ENCODE measurements at regions not wholly inside any gene's neighbourhood (a gene's known extent, or its start where the extent isn't known, plus 50 kb on each side); places are given as distances from the start of the nearest gene placed in this dataset.

DNA sequence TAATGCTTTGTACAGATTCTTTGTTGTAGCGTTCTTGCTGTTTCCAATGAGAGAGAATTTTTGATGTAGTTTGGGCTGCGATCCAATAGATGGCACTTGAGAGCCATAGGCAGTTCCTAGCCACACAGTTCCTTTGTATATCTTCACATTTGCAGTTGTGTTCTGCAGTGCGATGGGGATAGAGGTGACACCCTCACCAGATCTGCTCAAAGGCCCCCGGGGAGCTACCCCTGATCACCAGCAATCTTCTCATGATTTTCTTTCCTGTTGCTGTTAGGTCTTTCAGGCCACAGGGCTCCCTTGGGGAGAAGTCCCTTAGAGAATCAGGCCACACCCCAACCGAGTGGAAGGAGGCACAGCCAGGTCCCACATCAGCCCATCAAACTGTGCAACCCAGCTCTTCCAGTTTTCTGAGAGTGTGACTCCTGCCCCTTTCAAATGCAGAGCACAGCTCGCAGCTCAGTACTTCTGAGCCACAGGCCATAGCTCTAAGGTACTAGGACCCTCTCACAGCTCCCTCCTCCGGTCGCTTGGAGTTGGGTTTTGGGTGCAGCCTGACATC is 353.7 kb downstream of the SLCO4C1 start:
- H3K4me1 ChIP-seq: no peaks in the 10 kb centered on the region
- H3K4me3 ChIP-seq: no peak overlapping the region
- H3K36me3 ChIP-seq: no peaks in the 10 kb centered on the region
- no peaks in the 10 kb centered on the region for H3K27me3 ChIP-seq
- TF ChIP-seq POLR2A (IDR thresholded peaks at IDR 0.05): no peak
- TF ChIP-seq, protein P1, sequence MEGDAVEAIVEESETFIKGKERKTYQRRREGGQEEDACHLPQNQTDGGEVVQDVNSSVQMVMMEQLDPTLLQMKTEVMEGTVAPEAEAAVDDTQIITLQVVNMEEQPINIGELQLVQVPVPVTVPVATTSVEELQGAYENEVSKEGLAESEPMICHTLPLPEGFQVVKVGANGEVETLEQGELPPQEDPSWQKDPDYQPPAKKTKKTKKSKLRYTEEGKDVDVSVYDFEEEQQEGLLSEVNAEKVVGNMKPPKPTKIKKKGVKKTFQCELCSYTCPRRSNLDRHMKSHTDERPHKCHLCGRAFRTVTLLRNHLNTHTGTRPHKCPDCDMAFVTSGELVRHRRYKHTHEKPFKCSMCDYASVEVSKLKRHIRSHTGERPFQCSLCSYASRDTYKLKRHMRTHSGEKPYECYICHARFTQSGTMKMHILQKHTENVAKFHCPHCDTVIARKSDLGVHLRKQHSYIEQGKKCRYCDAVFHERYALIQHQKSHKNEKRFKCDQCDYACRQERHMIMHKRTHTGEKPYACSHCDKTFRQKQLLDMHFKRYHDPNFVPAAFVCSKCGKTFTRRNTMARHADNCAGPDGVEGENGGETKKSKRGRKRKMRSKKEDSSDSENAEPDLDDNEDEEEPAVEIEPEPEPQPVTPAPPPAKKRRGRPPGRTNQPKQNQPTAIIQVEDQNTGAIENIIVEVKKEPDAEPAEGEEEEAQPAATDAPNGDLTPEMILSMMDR (IDR thresholded peaks at IDR 0.05 in 4 of 5, conservative IDR thresholded peaks at IDR 0.05 in 1 of 5): no peak
- no peaks in the 10 kb centered on the region for H3K9me3 ChIP-seq
- ATAC-seq (no peak), DNase-seq (no peak)
- no peak overlapping the region for H3K27ac ChIP-seq
- in situ Hi-C loops (cut with MboI; ENCODE audit: low sequenced_read_pairs in 4 of 4): no loop called here
- intact Hi-C loops (cut with DNase I; ENCODE audit: low total_unique reads): no loop called here

DNA sequence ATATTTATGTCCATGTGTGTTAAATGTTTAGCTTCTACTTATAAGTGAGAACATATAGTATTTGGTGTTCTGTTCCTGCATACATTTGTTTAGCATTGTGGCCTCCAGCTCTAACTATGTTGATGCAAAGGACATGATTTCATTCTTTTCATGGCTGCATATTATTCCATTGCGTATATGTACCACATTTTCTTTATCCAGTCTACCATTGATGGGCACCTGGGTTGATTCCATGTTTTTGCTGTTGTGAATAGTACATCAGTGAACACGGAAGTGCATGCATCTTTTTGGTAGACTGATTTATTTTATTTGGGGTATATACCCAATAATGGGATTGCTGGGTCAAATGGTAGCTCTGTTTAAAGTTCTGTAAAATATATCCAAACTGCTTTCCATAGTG is 359.0 kb downstream of the SLCO4C1 start:
- Histone ChIP-seq H3K4me3 (no peak overlapping the region), H3K36me3 (no peaks in the 10 kb centered on the region), H3K4me1 (no peaks in the 10 kb centered on the region), H3K27me3 (no peaks in the 10 kb centered on the region), H3K27ac (no peak overlapping the region), H3K9me3 (no peaks in the 10 kb centered on the region)
- TF ChIP-seq, protein P1 (IDR thresholded peaks at IDR 0.05 in 4 of 5, conservative IDR thresholded peaks at IDR 0.05 in 1 of 5): no peak
- TF ChIP-seq POLR2A (IDR thresholded peaks at IDR 0.05): no peak
- DNase-seq (no peak), ATAC-seq (no peak)
- intact Hi-C loops (cut with DNase I; ENCODE audit: low total_unique reads) (no loop called here), in situ Hi-C loops (cut with MboI; ENCODE audit: low sequenced_read_pairs in 4 of 4) (no loop called here)

DNA sequence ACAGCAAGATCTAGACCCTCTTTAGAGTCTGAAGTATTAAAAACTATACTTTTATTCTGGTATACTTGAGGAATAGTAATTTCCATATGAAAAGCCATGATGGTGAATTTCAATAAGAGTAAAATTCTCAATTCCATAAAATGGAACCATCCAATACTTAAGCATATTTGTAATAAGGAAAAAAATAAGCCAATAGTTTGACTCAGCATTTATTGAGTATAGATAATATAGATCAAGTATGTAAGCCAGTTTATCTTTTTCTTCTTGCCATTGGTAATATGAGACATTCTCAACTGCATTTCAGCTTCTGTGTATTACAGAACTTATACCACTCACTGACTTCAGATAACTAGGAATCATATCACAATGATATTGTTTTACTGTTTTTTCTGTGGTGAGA is 361.0 kb downstream of the SLCO4C1 start:
- no peak for ATAC-seq
- no peaks in the 10 kb centered on the region for H3K9me3 ChIP-seq
- no peak for DNase-seq
- H3K36me3 ChIP-seq: no peaks in the 10 kb centered on the region
- in situ Hi-C loops (cut with MboI; ENCODE audit: low sequenced_read_pairs in 4 of 4): no loop called here
- no peaks in the 10 kb centered on the region for H3K27me3 ChIP-seq
- no peaks in the 10 kb centered on the region for H3K4me1 ChIP-seq
- TF ChIP-seq POLR2A (IDR thresholded peaks at IDR 0.05): no peak
- TF ChIP-seq, protein P1 (IDR thresholded peaks at IDR 0.05 in 4 of 5, conservative IDR thresholded peaks at IDR 0.05 in 1 of 5): no peak
- no peak overlapping the region for H3K27ac ChIP-seq
- intact Hi-C loops (cut with DNase I; ENCODE audit: low total_unique reads): no loop called here
- H3K4me3 ChIP-seq: no peak overlapping the region

DNA sequence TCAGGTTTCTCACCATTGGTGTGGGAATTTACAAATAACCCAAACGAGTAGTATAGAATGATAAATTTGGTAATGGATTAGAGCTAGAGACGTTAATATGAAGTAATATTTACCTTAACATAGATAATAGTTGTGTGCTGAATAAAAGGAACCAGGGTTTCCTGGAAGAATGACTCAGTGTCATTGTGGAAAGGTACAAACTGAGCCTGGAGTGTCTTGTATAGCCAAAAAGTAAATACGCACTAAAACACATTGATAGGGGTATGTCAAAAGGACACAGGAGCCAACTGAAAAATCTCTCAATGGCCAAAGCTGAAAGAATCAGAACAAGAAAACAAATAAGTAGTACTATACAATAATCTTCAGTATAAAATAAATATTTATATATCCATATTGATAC is 363.5 kb downstream of the SLCO4C1 start:
- no peak for DNase-seq
- H3K27me3 ChIP-seq: no peaks in the 10 kb centered on the region
- no peak for TF ChIP-seq POLR2A (IDR thresholded peaks at IDR 0.05)
- TF ChIP-seq, protein P1 (IDR thresholded peaks at IDR 0.05 in 4 of 5, conservative IDR thresholded peaks at IDR 0.05 in 1 of 5): no peak
- intact Hi-C loops (cut with DNase I; ENCODE audit: low total_unique reads) (no loop called here), in situ Hi-C loops (cut with MboI; ENCODE audit: low sequenced_read_pairs in 4 of 4) (no loop called here)
- no peaks in the 10 kb centered on the region for H3K36me3 ChIP-seq
- H3K27ac ChIP-seq: no peak overlapping the region
- no peak overlapping the region for H3K4me3 ChIP-seq
- no peaks in the 10 kb centered on the region for H3K4me1 ChIP-seq
- no peaks in the 10 kb centered on the region for H3K9me3 ChIP-seq
- ATAC-seq: no peak

DNA sequence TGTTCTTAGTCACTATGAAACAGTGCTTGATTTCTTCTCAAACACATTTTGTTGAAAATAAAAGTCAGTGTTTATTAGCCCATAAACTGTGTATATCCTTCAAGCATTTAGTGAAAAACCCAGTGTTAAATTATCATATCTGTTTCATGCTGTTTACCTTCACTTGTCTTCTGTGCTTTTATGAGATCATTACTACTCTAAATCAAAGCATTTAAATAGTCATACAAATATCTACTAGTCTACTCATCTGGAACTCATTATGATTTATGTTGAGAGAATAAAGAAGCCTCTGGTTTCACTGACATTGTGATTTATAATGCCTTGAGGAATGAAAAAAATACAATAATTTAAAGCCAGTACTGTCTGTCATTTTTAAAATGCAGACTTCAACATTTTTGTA is 366.5 kb downstream of the SLCO4C1 start:
- in situ Hi-C loops (cut with MboI; ENCODE audit: low sequenced_read_pairs in 4 of 4): no loop called here
- ATAC-seq: no peak

More for the DNA sequence above, 366.5 kb downstream of the SLCO4C1 start:
- Histone ChIP-seq H3K4me1 (no peaks in the 10 kb centered on the region), H3K27ac (no peak overlapping the region), H3K4me3 (no peak overlapping the region), H3K36me3 (no peaks in the 10 kb centered on the region), H3K27me3 (no peaks in the 10 kb centered on the region), H3K9me3 (no peaks in the 10 kb centered on the region)
- intact Hi-C loops (cut with DNase I; ENCODE audit: low total_unique reads): no loop called here
- TF ChIP-seq, protein P1 (IDR thresholded peaks at IDR 0.05 in 4 of 5, conservative IDR thresholded peaks at IDR 0.05 in 1 of 5): no peak
- TF ChIP-seq POLR2A (IDR thresholded peaks at IDR 0.05): no peak
- DNase-seq: no peak
